ENCODE measurements at regions not wholly inside any gene's neighbourhood (a gene's known extent, or its start where the extent isn't known, plus 50 kb on each side); places are given as distances from the start of the nearest gene placed in this dataset.

DNA sequence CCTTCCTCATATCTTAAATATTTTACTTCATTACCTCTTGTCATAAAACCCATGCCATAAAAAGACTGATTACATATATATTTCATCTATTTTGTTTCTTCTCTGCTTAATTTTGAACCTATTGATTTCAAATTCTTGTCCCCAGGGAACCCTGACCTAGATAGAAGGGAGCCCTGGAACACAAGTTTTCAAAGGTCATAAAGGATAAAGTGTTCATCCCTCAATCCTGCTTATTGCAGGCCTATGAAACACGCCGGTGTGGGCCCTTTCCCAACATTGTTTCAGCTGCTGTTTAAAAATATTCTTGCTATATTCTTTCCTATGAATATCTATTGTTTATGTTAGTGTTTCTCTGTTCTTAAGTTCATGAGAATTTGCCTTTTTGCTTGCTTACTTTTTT lies 1389.5 kb upstream of the GBE1 start:
- TF ChIP-seq CTCF (IDR thresholded peaks at IDR 0.05) (no peak), POLR2A (IDR thresholded peaks at IDR 0.05) (no peak)
